SH-SY5Y (cell line): ENCODE measurements at regions not wholly inside any gene's neighbourhood (a gene's known extent, or its start where the extent isn't known, plus 50 kb on each side); places are given as distances from the start of the nearest gene placed in this dataset.

Source experiments
- GATA2 ChIP-seq: IDR thresholded peaks from 2 replicates; pipeline ENCODE4 v1.6.1; 2011; ENCODE audit warnings: mild to moderate bottlenecking, low read depth, low read length
- GATA3 ChIP-seq: IDR thresholded peaks from 2 replicates; pipeline ENCODE4 v1.6.1; 2011; ENCODE audit warnings: low read depth, mild to moderate bottlenecking, low read length, moderate library complexity

DNA sequence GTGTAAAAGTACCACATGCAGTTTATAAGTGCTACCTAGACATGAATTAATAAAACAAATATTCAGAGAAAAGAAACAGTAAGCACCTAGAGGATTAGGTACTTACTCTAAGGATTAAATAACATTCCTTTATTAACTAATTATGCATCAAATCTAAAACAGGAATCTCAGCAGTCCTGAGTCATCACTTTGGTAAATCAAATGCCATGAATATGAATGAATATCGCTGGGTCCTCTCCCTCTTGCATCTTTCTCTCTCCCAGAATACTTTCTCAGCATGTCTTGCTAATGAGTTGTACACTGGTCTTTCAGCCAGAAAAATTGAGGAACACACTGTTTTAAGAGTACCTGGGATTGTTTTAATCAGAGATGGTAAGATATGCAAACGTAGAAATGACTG, 225.5 kb upstream of the NFE2L3 start:
- TF ChIP-seq GATA2 (no peak), GATA3 (no peak)
